ENCODE measurements at regions not wholly inside any gene's neighbourhood (a gene's known extent, or its start where the extent isn't known, plus 50 kb on each side); places are given as distances from the start of the nearest gene placed in this dataset.

- no peak for DNase-seq (ENCODE audit: low spot score in 2 of 2)
- Histone ChIP-seq H3K36me3 (no peaks in the 10 kb centered on the region), H3K9me3 (no peaks in the 10 kb centered on the region), H3K27ac (no peak overlapping the region), H3K27me3 (no peaks in the 10 kb centered on the region), H3K4me1 (peaks cover 0 to 2% of the 10 kb centered on the region in 2 donors), H3K4me3 (no peak overlapping the region)
- intact Hi-C loops (cut with DNase I): no loop called here
- TF ChIP-seq CTCF (IDR thresholded peaks at IDR 0.05): no peak
These were observed 76.7 kb upstream of the ALOX12 start for GRCh38 chr17:6919158-6919557.

- H3K9me3 ChIP-seq: no peaks in the 10 kb centered on the region
- no peaks in the 10 kb centered on the region for H3K4me1 ChIP-seq
- no peak for TF ChIP-seq CTCF (IDR thresholded peaks at IDR 0.05)
- H3K27me3 ChIP-seq: no peaks in the 10 kb centered on the region
- no peaks in the 10 kb centered on the region for H3K36me3 ChIP-seq
- DNase-seq (ENCODE audit: low spot score in 2 of 2): no peak
- intact Hi-C loops (cut with DNase I): no loop called here
- H3K27ac ChIP-seq: no peak overlapping the region
- no peak overlapping the region for H3K4me3 ChIP-seq
These were observed 72.5 kb upstream of the ALOX12 start for GRCh38 chr17:6923385-6923784.

GRCh38 chr17:6924208-6924607 is 71.6 kb upstream of the ALOX12 start:
- no peaks in the 10 kb centered on the region for H3K36me3 ChIP-seq

GRCh38 chr17:6926667-6927066 is 69.2 kb upstream of the ALOX12 start:
- Histone ChIP-seq H3K36me3 (no peaks in the 10 kb centered on the region), H3K27me3 (no peaks in the 10 kb centered on the region), H3K27ac (no peak overlapping the region), H3K4me3 (no peak overlapping the region), H3K4me1 (no peaks in the 10 kb centered on the region), H3K9me3 (no peaks in the 10 kb centered on the region)
- DNase-seq (ENCODE audit: low spot score in 2 of 2): no peak
- no peak for TF ChIP-seq CTCF (IDR thresholded peaks at IDR 0.05)
- intact Hi-C loops (cut with DNase I): no loop called here

More at GRCh38 chr17:6924208-6924607, 71.6 kb upstream of the ALOX12 start:
- Histone ChIP-seq H3K4me3 (no peak overlapping the region), H3K27me3 (no peaks in the 10 kb centered on the region), H3K27ac (no peak overlapping the region), H3K4me1 (no peaks in the 10 kb centered on the region), H3K9me3 (no peaks in the 10 kb centered on the region)
- intact Hi-C loops (cut with DNase I): no loop called here
- DNase-seq (ENCODE audit: low spot score in 2 of 2): no peak
- no peak for TF ChIP-seq CTCF (IDR thresholded peaks at IDR 0.05)

GRCh38 chr17:6927290-6928126 is 68.3 kb upstream of the ALOX12 start:
- Histone ChIP-seq H3K27me3 (no peaks in the 10 kb centered on the region), H3K36me3 (no peaks in the 10 kb centered on the region), H3K9me3 (no peaks in the 10 kb centered on the region), H3K4me1 (no peaks in the 10 kb centered on the region), H3K4me3 (no peak overlapping the region), H3K27ac (no peak overlapping the region)
- intact Hi-C loops (cut with DNase I): no loop called here
- TF ChIP-seq CTCF (IDR thresholded peaks at IDR 0.05): no peak
- DNase-seq (ENCODE audit: low spot score in 2 of 2): no peak
